HG03103 (cell line): ENCODE measurements at regions not wholly inside any gene's neighbourhood (a gene's known extent, or its start where the extent isn't known, plus 50 kb on each side); places are given as distances from the start of the nearest gene placed in this dataset.
"Not testable (repeated sequence)": the region's sequence is repeated elsewhere in the genome, so short reads cannot be mapped to it uniquely, and the experiment has no call there.

Source experiments
- ATAC-seq: cut with Tn5 transposase; IDR thresholded peaks from one replicate; pipeline ENCODE4 v1.9.1; 2021; ENCODE audit warnings: low read depth; ENCODE audit not compliant: unreplicated experiment

GRCh38 chr4:148964456-148964855, 522.2 kb upstream of the NR3C2 start:
- ATAC-seq, result no peak

GRCh38 chr4:148962539-148963290, 520.5 kb upstream of the NR3C2 start:
- no peak for ATAC-seq

- no peak for ATAC-seq
These were observed 519.3 kb upstream of the NR3C2 start for GRCh38 chr4:148961526-148961925.

GRCh38 chr4:148958317-148958716, 516.1 kb upstream of the NR3C2 start:
- no peak for ATAC-seq

GRCh38 chr4:148955564-148956297, 513.5 kb upstream of the NR3C2 start:
- ATAC-seq, result no peak

DNA sequence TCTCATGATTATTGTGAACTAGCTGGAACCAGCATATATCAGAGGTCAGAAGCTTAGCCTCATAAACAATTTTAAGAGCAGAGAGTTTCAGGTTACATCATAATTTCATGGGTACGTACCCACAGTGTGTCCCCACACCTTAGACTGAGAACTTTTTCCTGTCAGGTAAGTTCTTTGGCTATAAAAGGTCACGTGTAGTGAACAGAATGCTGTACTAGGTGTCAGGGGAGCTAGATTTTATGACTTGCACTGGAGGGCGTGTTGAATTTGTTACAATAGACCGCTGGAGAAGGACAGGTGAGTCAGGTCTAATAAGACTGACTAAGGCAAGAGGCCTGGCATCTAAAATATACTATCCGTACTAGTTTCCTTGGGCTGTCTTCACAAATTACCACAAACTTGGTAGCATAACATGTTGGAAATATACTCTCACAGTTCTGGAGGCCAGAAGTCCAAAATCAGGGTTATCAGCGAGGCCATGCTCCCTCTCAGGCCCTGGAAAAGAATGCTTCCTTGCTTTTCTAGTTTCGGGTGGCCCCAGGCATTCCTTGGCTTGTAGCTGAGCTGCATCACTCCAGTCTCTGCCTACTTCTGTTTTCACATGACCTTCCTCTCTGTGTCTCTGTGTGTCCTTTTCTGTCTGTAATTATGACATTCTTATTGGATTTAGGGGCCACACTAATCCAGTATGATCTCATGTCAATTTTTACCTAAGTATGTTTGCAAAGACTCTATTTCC, 512.0 kb upstream of the NR3C2 start:
- no peak for ATAC-seq

DNA sequence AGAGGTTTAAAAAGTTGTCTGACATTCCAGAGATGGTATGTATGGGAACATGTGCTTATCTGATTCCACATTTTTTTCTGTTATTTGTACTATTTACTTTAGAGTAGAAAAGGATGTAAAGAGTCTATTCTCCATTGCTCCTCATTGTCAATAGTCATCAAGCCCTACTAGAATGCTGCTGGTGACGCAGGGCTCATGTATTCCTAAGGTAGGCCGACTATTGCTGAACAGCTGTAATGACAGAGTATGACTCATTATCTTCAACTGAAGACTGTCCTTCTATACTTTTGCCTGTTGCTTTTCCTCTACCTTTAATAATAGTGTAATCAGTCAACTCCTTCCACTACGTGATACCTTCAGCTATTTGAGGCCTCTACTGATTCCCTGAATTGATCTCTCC, 509.1 kb upstream of the NR3C2 start:
- no peak for ATAC-seq

DNA sequence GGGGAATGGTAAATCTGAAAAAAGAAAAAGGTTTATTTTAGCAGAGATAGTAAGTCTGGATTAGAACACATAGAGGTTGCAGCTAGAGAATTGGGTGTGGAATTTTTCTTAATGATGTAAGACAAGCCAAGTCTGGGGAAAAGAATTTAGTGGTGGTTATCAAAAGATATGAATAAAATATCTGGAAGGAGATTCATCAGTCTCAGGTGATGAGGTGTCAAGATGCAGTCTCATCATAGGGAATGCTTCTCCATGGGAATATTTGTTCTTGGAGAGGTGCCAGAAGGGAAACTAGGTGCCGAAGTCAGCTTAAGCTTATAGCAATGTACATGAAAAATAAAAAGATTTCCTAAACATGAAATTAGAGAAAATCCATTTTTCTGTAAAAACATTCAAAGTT, 504.1 kb upstream of the NR3C2 start:
- no peak for ATAC-seq

- ATAC-seq, result no peak
These were observed 502.6 kb upstream of the NR3C2 start for GRCh38 chr4:148944839-148945219.

DNA sequence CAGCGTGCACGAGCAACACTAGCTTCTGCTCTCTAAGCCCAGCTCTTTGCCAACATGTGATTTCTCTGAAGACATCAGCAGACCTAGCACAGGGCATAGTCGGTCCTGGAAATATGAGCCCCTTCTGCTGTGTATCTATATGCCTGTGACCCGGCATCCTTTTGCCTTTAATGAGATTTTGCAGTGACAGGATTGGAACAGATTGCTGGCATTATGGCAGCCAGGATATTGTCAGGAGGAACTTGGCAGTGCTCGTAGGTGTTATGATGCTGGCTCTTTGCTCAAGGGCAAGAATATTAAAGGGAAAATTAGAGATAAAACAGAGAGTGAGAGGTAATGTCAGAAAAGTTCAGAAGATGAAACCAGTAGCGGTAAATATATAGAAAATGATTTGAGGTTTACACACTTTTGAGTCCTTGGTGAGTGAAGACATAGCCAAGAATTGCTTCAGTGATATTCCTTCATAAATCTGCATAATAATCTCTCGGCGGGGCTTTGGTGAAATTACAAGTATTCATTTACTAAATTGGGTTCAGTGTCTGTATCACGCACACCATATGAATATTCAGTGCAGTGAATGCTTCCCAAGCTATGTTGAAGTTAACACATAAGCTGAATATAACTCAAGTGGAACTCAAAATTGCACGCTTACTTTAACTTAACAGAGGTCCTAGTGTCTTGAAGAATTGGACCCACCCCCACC, 502.1 kb upstream of the NR3C2 start:
- ATAC-seq, result no peak

DNA sequence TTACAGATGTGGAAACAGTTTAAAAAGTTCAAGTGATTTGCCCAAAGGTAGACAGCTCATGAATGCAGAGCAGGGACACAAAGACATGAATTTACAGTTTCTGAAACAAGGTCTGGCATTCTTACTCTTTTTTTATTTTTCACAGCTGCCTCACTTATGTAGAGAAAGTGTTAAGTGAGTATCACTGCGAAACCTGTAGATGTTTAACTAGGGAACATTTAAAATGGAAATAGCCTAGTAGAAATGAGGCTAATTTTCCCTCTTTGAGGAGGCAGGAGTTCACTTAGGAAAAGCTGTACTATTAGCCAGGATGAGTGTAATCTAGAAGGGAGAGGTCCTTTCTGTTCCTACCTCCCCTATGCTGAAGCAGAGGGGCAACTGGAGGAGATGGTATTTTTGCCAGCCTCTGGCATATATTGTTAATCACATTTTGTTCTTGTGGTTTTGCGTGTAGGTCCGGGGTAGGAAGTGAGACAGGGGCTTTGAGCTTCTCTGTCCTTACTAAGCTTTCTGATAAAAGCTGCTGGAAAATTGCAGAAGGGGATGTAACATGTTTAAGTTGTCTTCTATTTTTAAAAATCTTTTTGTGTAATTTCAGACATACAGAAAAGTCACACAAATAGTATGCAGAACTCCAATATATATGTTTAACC, 492.8 kb upstream of the NR3C2 start:
- ATAC-seq, result no peak

DNA sequence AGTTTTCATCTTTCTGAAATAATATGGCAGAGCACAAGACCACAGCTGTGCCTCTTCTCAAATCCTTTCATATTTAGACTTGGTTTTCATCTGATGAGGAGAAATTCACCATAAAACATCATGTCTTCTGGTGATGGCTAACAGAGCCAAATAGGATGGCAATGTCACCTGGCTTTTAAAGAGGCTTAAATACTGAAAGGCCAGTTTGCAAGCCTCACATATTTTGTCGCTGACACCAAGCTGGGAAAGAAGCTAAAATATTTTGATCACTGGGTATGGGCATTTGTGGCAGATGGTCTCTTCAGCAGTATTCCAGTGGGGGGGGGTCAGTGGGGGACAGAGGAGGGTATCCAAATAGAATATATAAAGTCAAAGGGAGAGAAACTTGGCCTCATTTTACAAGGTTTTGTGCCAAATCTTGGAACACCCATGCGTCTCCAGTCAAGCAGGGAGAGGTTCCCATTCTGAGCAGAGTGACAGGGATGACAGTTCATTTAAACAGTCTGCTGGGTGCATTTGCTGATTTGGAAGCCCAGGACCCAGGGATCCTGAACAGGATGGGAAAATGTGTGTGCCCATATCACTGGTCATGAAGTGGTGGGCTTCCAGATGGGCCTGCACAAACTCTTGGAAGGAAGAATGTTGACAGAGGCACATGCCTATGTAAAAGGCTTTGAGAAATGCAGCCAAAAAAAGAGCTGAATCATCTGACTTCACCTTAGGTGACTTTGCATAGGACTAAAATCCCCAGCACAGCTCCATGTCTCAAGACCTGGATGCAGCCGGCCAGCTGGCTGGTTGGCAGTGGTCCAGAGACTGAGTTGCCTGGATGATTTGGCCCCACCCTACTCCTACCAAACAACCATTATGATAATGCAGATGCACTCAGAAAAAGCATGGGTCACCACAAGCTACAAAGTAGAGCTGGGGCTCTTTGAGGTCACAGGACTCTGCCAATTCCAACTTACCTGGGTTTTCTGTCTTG, 484.4 kb upstream of the NR3C2 start:
- no peak for ATAC-seq

DNA sequence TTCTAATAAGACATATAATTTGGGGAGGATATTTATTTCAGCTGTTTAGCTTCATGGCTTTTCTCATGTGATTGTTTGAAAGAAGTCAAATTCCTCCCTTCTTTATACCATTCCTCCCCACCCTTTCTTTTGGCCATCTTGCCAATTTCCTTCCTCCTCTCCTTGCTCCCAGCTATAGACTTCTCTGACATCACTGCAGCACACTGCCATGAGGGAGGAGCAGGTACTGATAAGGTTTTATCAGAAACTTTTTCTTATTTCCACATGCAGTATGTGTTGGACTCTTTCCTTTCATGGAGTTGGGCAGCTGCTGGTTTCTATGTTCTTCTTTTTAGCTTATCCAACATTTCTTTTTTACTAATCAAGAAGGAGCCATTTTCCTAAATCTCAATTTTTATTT, 481.7 kb upstream of the NR3C2 start:
- ATAC-seq, result no peak

DNA sequence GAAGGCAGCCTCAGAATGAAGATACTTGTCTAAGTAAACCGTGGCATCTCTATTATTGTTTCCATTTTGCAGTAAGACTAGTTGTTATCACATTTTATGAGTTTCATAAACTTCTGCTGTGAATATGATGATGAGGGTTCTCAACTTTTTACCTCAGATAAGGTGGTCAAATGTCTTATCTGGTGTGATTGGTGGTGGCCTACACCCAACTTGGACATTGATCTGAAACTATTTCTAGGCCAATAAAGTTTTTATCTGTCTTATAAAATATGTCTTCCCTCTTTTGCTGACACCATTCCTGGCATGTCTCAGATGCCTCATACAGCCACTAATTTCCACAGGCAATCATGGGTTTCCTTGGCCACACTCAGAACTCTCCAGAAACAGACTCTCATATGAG, 480.3 kb upstream of the NR3C2 start:
- no peak for ATAC-seq

- ATAC-seq, result no peak
These were observed 472.5 kb upstream of the NR3C2 start for GRCh38 chr4:148914734-148915133.

GRCh38 chr4:148914301-148914700, 472.1 kb upstream of the NR3C2 start:
- ATAC-seq, result no peak

DNA sequence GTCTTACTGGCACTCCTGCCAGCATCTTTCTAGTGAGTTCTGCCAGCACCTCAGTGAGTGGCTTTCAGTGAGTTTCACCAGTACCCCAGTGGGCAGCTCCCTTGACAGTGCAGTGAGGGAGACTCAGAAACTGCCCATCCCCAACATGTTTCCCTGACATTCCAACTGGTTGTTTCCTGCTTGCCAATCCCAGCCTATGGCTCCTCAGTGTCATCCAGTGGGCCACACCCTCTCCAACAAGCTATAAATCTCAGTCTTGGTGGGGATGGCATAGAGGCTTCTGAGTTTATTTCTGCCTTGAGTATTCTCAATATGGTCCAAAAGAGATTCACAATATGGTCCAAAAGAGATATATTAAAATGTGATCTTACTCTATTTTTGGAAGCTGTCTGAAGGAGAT, 461.2 kb upstream of the NR3C2 start:
- ATAC-seq, result no peak

- ATAC-seq, result no peak
These were observed 459.0 kb upstream of the NR3C2 start for GRCh38 chr4:148901075-148901705.

DNA sequence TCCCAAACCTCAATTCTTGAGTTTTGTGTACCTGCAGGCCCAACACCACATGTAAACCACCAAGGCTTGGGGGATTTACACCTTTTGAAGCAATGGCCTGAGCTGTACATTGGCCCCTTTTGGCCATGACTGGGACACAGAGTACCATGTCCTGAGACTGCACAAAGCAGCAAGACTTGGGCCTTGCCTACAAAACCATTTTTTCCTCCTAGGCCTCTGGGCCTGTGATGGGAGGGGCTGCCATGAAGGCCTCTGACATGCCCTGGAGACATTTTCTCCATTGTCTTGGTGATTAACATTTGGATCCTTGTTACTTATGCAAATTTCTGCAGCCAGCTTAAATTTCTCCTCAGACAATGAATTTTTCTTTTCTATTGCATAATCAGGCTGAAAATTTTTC, 455.9 kb upstream of the NR3C2 start:
- not testable (repeated sequence) for ATAC-seq
